ENCODE measurements at regions not wholly inside any gene's neighbourhood (a gene's known extent, or its start where the extent isn't known, plus 50 kb on each side); places are given as distances from the start of the nearest gene placed in this dataset.

GRCh38 chrX:124954402-124954801, 365.3 kb upstream of the TEX13C start:
- TF ChIP-seq POLR2A (IDR thresholded peaks at IDR 0.05; ENCODE audit: low read depth, low read length), result no peak
- no peak for TF ChIP-seq SPI1 (IDR thresholded peaks at IDR 0.05; ENCODE audit: low read depth, low read length)
- no peak for TF ChIP-seq TAF1 (IDR thresholded peaks at IDR 0.05; ENCODE audit: low read depth, low read length)
- no peak for TF ChIP-seq POLR2AphosphoS5 (IDR thresholded peaks at IDR 0.05; ENCODE audit: low read depth, low read length)
- TF ChIP-seq PAX5 (IDR thresholded peaks at IDR 0.05; ENCODE audit: insufficient read depth, low read length, severe bottlenecking), result no peak

Data from GM12891 (cell line).